ENCODE measurements at regions not wholly inside any gene's neighbourhood (a gene's known extent, or its start where the extent isn't known, plus 50 kb on each side); places are given as distances from the start of the nearest gene placed in this dataset.
"Not testable (repeated sequence)": the region's sequence is repeated elsewhere in the genome, so short reads cannot be mapped to it uniquely, and the experiment has no call there.

DNA sequence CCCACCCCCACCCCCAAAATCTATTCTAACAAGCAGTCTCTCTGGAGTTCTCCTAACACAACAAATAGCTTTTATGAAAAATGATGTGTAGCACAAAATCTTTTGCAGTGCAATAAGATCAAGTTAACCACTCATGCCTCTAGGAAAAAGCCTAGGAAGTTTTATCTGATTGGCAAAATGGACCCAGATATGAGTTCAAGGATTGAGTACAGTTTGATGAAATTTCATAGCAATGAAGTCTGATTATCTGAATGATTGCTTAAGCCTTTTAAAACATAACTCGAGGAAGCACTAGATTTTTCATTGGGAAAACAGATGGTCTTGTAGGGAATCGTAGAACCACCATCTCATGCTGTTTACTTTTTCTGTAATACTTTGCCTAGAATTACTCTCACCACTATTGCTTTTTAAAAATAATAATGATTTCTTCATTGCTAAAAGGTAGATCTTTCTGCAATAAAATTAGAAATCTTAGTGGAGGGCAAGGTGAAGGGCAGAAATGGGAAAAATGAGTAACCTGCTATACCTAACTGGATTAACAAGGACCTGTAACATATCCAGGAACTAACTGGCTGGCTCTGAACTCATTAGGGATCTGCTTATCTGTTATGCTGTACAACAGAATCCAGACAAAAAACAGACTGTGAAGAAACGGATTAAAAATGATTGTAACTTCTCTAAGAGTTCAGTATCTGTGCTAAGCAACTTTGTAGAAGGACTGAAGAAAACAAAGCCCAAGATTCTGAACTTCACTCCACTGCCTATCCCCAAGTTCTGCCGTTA, 73.7 kb upstream of the ETAA1 start:
- 33 to 36% methylated on average over 4 of the region's 4 CpGs for WGBS, 2 donors
- ATAC-seq = no peak
- Histone ChIP-seq H3K4me1 (peaks cover 22% of the 10 kb centered on the region), H3K36me3 (replicated peaks in 1 of 2; ENCODE audit: insufficient read depth in 1 of 2, low read depth in 2 of 2) (no peaks in the 10 kb centered on the region), H3K4me3 (no peak overlapping the region), H3K9me3 (no peaks in the 10 kb centered on the region), H3K27ac (peak overlapping the region in 2 of 4 donors; percentile 72 to 73), H3K27me3 (no peaks in the 10 kb centered on the region)
- TF ChIP-seq POLR2A (IDR thresholded peaks at IDR 0.05) = no peak
- TF ChIP-seq, protein P1, sequence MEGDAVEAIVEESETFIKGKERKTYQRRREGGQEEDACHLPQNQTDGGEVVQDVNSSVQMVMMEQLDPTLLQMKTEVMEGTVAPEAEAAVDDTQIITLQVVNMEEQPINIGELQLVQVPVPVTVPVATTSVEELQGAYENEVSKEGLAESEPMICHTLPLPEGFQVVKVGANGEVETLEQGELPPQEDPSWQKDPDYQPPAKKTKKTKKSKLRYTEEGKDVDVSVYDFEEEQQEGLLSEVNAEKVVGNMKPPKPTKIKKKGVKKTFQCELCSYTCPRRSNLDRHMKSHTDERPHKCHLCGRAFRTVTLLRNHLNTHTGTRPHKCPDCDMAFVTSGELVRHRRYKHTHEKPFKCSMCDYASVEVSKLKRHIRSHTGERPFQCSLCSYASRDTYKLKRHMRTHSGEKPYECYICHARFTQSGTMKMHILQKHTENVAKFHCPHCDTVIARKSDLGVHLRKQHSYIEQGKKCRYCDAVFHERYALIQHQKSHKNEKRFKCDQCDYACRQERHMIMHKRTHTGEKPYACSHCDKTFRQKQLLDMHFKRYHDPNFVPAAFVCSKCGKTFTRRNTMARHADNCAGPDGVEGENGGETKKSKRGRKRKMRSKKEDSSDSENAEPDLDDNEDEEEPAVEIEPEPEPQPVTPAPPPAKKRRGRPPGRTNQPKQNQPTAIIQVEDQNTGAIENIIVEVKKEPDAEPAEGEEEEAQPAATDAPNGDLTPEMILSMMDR (IDR thresholded peaks at IDR 0.05) = no peak
- DNase-seq = no peak
- intact Hi-C loops (cut with DNase I) = no loop called here

DNA sequence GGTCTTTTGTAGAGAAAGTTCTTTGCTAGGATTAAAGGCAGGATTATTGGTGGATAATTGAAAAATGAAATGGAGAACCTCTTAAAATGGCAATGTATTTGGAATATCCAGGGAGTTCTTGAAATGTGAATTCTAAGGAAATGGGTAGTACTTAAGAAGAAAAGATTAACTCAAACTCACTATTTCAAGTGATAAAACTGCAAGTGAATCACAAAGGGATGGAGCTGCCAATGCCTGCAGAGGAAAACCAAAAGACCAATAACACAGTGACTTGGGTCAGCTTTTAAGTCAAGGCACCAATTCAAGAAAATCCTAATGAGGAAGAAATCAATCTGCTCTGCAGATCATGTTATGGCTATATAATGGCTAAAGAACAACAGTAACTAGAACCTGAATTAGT, 67.6 kb upstream of the ETAA1 start:
- Histone ChIP-seq H3K9me3 (no peaks in the 10 kb centered on the region), H3K4me3 (no peak overlapping the region), H3K36me3 (replicated peaks in 1 of 2; ENCODE audit: insufficient read depth in 1 of 2, low read depth in 2 of 2) (no peaks in the 10 kb centered on the region), H3K4me1 (no peaks in the 10 kb centered on the region), H3K27ac (no peak overlapping the region), H3K27me3 (no peaks in the 10 kb centered on the region)
- no peak for DNase-seq
- TF ChIP-seq, protein P1 (IDR thresholded peaks at IDR 0.05) = no peak
- no peak for TF ChIP-seq POLR2A (IDR thresholded peaks at IDR 0.05)
- intact Hi-C loops (cut with DNase I) = no loop called here
- ATAC-seq = no peak

DNA sequence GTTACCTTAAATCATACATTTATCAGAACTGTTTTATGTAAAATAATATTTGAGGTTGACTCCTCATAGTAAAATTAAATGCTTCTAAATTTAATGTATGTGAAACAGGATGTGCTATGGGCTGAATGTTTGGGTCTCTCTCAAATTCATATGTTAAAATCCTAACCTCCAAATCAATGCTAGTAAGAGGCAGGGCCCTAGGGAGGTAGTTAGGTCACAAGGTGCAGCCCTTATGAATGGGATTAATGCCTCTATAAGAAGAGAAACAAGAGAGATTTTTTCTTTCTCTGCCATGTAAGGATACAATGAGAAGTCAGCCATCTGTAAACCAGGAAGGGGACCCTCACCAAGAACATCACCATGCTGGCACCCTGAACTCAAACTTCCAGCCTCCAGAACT, 67.2 kb upstream of the ETAA1 start:
- no peaks in the 10 kb centered on the region for H3K9me3 ChIP-seq
- H3K27ac ChIP-seq = no peak overlapping the region
- no peaks in the 10 kb centered on the region for H3K36me3 ChIP-seq (replicated peaks in 1 of 2; ENCODE audit: insufficient read depth in 1 of 2, low read depth in 2 of 2)
- no peaks in the 10 kb centered on the region for H3K27me3 ChIP-seq
- intact Hi-C loops (cut with DNase I) = no loop called here
- DNase-seq (no peak), ATAC-seq (no peak)
- no peaks in the 10 kb centered on the region for H3K4me1 ChIP-seq
- H3K4me3 ChIP-seq = no peak overlapping the region
- TF ChIP-seq POLR2A (IDR thresholded peaks at IDR 0.05) = no peak

DNA sequence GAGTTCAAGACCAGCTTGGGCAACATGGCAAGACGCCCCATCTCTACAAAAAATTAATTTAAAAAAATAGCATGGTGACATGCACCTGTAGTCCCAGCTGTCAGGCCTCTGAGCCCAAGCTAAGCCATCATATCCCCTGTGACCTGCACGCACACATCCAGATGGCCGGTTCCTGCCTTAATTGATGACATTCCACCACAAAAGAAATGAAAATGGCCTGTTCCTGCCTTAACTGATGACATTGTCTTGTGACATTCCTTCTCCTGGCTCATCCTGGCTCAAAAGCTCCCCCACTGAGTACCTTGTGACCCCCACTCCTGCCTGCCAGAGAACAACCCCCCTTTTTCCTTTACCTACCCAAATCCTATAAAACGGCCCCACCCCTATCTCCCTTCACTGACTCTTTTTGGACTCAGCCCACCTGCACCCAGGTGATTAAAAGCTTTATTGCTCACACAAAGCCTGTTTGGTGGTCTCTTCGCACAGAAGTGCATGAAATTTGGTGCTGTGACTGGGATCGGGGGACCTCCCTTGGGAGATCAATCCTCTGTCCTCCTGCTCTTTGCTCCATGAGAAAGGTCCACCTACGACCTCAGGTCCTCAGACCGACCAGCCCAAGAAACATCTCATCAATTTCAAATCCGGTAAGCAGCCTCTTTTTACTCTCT, 65.6 kb upstream of the ETAA1 start:
- H3K27me3 ChIP-seq; DNase-seq; intact Hi-C loops (cut with DNase I); H3K4me1 ChIP-seq; ATAC-seq; H3K4me3 ChIP-seq; H3K9me3 ChIP-seq; H3K36me3 ChIP-seq (replicated peaks in 1 of 2; ENCODE audit: insufficient read depth in 1 of 2, low read depth in 2 of 2); H3K27ac ChIP-seq: not testable (repeated sequence)
- WGBS, 2 donors = 87 to 88% methylated on average over 9 of the region's 9 CpGs

DNA sequence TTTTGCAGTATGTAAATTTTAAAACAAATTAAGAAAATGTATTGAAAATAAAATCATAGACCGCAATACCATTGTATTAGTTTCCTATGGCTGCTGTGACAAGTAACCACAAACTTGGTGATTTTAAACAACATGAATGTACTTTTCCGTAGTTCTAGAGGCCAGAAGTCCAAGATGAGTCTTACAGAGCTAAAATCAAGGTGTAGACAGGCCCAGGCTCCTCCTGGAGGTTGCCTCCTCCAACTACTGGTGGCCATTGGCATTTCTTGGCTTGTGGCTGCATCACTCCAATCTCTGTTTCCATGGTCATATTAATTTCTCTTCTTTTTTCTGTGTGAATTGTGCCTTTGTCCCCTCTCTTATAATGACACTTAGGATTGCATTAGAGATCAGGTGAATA, 59.2 kb upstream of the ETAA1 start:
- Histone ChIP-seq H3K27ac (no peak overlapping the region), H3K27me3 (no peaks in the 10 kb centered on the region), H3K9me3 (no peaks in the 10 kb centered on the region), H3K4me3 (no peak overlapping the region), H3K36me3 (replicated peaks in 1 of 2; ENCODE audit: insufficient read depth in 1 of 2, low read depth in 2 of 2) (no peaks in the 10 kb centered on the region), H3K4me1 (no peaks in the 10 kb centered on the region)
- no peak for ATAC-seq
- intact Hi-C loops (cut with DNase I) = no loop called here
- 88 to 91% methylated on average over 2 of the region's 2 CpGs for WGBS, 2 donors
- no peak for DNase-seq
- TF ChIP-seq, protein P1 (IDR thresholded peaks at IDR 0.05) = no peak
- no peak for TF ChIP-seq POLR2A (IDR thresholded peaks at IDR 0.05)
